GM21529 (cell line): ENCODE measurements at regions not wholly inside any gene's neighbourhood (a gene's known extent, or its start where the extent isn't known, plus 50 kb on each side); places are given as distances from the start of the nearest gene placed in this dataset.

Source experiments
- ATAC-seq: cut with Tn5 transposase; IDR thresholded peaks from one replicate; pipeline ENCODE4 v1.9.1; 2021; ENCODE audit not compliant: unreplicated experiment

DNA sequence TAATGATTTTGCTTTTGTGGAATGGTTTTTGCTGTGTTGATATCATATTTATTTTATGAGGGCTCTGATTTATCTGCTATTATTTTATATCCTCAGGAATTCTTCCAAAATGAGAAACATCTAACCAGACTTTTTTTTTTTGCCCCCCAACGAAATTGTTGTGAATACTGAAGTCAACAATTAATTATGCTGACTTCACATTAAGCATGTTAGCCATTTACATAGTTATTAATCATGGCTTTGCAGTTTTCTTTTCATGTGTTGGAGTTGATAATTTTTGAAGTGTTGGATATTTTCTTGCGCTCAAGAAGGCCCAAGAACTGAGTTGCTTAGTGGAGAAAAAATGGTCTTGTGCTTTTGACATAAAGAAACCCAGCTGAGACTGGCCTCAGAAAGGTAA lies 246.6 kb upstream of the CRY1 start:
- no peak for ATAC-seq

DNA sequence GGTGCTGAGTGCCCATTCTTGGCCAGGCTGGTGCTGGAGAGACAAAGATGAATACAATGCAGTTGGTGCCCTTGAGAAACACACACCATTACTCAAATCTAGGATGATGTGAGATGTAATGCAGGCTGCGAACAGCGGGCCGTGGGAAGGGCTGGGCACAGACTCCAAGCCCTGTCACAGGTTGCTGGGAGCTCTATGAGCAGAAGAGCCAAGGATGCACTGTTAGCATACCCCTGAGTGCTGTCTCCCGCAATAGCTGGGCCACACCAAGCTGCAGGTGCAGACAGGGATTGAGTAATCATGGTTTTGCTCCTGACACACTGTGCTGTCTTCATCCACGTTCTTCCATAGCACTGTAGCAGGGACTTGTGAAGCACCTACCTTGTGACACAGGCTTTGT lies 247.5 kb upstream of the CRY1 start:
- no peak for ATAC-seq

GRCh38 chr12:107344035-107344808 lies 250.9 kb upstream of the CRY1 start:
- ATAC-seq = no peak

DNA sequence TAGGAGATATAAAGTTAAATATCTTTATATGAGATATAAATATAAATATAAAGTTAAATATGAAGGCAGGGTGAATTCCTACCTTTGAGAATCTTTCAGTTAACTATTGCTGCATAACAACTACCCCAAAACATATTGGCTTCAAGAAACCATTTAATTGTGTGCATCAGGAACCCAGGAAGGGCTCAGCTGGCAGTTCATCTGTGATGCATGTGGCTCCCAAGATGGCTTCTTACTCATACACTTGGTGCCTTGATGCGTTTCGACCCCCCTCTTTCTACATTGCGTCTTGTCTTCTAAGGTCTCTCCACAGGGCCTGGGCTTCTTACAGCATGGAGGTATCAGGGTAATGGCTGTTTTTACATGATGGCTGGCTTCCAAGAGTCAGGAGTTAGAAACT lies 253.9 kb upstream of the CRY1 start:
- no peak for ATAC-seq

DNA sequence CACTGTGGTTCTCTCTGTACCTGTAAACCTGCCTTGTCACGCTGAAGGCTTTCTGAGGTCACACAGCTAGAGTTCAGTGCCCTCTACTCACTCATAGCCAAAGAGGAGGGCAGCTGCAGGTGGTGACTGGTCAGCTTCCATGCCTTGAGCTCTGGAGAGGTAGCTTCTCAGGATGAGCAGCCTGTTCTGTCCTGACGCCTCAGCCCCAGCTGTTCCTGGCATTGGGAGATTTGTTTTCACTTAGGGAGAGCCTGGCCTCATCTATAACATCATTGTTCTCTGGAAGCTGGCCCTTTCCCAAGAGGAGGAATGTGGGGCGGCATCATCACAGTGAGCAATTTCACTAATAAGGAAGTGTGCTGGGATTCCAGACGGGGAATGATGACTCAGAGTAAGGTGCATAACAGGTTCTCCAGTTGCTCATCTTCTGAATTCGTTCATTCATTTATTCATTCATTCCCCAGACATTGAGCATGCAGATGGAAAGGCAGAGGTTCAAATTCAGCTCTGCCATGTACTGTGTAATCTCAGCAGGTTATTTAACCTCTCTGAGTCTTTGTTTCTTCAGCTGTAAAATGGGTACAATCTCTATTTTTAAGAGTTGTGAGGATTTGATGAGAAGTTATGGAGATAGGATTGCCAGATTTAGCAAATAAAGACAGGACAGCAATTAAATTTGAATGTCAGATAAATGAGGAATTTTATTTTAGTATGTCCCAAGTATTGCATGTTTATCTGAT lies 255.8 kb upstream of the CRY1 start:
- ATAC-seq = no peak

- ATAC-seq = no peak
Measured at GRCh38 chr12:107349839-107350238, 256.5 kb upstream of the CRY1 start.

DNA sequence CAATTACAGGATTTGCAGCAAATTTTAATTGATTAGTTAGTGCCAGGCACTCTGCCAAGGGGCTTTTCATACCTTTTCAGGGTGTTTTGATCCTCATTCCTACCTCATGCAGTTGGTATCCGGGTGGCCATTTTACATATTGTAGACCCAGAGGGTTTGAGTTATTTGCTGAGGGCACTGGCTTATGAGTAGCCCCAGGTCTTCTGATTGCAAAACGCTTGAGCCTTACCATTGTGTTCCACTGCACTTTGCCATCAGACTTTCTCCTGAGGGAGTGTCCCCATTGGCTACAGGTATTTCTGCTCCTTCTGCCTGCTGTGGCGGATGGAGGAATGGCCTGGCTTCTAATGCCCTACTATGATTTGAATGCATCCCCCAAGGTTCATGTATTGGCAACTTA lies 257.8 kb upstream of the CRY1 start:
- ATAC-seq = no peak

- no peak for ATAC-seq
Measured at GRCh38 chr12:107351713-107352112, 258.4 kb upstream of the CRY1 start.

GRCh38 chr12:107352347-107353081 lies 259.2 kb upstream of the CRY1 start:
- no peak for ATAC-seq

GRCh38 chr12:107353312-107353711 lies 260.0 kb upstream of the CRY1 start:
- ATAC-seq = no peak

DNA sequence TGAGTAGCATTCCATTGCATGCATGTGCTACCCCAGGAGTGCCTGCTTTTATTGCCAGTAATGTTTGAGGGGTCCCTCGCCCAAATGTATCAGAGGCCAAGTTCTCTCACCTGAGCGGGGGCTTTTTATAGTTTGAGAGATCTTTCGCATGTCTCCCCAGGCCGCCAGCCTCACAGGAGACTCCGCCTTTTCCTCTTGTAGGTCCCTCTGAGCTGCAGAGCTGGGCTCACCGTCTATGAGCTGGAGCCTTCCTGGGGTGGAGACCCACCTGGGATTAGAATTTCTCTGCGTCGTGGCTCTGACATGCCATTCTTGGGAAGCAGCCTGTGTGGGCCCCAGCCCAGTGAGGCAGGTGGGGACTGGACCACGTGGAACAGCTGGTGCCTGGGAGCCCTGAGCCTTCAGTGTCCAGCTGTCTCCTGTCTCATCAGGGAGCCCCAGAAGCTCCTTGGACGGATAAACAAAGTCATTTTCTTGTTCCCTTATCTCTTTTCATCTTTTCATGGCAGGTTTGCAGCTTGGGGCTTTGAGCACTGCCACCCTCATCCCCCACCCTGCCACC lies 261.7 kb upstream of the CRY1 start:
- no peak for ATAC-seq

GRCh38 chr12:107355612-107356011 lies 262.3 kb upstream of the CRY1 start:
- ATAC-seq = no peak

DNA sequence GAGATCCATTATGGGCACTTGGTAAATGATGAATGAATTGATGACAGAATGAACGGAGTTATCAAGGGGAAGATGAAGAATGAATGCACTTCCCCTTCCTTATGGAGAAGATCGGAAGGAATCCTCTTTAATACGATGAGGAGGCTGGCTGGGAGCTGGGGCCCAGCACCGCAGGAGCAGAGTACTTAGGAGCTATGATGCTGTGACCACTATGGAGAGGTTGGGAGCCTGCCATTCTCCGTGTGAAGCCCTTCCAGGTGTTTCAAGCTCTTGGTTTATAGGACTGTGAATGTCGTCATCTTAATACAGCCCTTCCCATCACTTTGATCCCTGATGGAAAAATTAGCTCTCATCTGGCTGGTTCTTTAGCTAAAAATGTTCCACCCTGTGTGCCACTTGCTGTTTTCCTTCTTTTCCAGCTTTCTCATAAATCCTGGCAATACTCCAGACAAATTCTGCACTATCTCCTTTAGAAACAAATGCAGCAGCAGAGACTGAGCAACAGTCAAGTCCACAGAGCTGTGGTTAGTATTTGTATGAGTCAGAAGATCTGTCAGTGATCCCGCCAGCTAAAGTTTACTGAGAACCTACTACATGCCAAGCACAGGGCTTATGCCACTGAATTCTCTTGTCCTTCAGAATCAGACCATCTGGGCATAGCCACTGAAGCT lies 263.1 kb upstream of the CRY1 start:
- ATAC-seq = no peak

GRCh38 chr12:107356937-107357295 lies 263.6 kb upstream of the CRY1 start:
- no peak for ATAC-seq

DNA sequence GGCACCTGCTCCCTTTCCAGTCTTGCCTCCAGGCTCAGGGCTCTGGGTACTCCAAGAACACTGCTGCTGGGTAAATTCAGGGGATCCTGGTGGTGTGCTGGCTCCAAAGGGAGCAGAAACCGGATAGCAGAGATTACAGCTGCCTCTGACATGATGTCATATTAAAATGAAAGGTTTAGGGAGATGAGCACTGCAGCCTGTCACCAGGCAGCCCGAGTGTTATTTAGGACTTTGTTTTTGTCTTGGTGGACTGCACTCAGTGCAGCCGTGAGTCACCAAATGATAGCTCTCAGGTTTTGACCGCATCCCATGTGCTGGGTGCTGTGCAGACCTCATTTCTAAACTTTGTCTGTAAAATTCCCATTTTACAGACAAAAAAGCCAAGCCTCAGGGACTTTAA lies 266.0 kb upstream of the CRY1 start:
- no peak for ATAC-seq

- no peak for ATAC-seq
Measured at GRCh38 chr12:107360033-107360432, 266.7 kb upstream of the CRY1 start.

- no peak for ATAC-seq
Measured at GRCh38 chr12:107360482-107360881, 267.1 kb upstream of the CRY1 start.

GRCh38 chr12:107361970-107362369 lies 268.6 kb upstream of the CRY1 start:
- ATAC-seq = no peak

DNA sequence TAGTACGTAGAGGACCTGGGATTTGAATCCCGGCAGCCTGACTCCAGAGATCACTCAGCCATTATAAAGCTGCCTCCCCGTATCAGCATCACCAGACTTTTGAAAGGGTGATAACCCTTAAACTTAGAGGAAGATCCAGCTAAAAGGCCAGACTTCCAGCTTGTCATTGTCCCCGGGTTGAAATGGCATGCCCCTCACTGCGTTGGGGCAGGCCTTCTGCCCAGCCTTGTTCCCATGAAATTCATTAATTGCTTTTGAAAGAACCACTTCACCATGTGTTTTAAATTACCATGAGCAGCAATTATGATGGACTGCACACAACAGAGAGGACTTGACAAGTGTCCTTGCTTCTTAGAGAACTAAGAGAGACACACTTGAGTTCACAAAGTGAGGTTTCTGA lies 269.6 kb upstream of the CRY1 start:
- ATAC-seq = no peak

GRCh38 chr12:107364875-107365518 lies 271.6 kb upstream of the CRY1 start:
- ATAC-seq = no peak

DNA sequence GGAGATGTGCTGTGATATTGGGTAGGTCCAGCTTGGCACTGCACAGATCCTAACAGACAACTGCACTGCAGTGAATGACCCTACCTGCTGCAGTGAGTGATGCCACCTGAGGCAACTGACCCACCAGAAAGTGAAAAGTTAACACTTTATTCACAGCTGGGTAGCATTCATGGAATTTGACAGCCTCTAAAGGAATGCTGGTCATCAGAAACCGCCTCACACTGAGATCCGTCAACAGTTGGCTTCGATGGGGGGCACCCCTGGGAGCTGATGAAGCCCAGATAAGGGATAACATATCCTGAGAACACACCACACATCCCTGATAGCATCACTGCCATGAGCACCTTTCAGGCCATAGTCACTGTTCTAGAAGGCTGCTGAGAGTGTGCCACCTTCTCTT lies 272.4 kb upstream of the CRY1 start:
- no peak for ATAC-seq
